ENCODE measurements at regions not wholly inside any gene's neighbourhood (a gene's known extent, or its start where the extent isn't known, plus 50 kb on each side); places are given as distances from the start of the nearest gene placed in this dataset.

- Histone ChIP-seq H3K4me3 (ENCODE audit: low read depth, low read length, poor library complexity, severe bottlenecking) (no peak overlapping the region), H3K36me3 (ENCODE audit: insufficient read depth, low read length, poor library complexity, severe bottlenecking) (no peaks in the 10 kb centered on the region), H3K4me1 (ENCODE audit: insufficient read depth, low read length, poor library complexity, severe bottlenecking) (no peaks in the 10 kb centered on the region), H3K27ac (ENCODE audit: low read depth, low read length, poor library complexity, severe bottlenecking) (no peak overlapping the region), H3K9me3 (ENCODE audit: low read depth, low read length, poor library complexity, severe bottlenecking) (peaks cover 4% of the 10 kb centered on the region), H3K27me3 (replicated peaks; ENCODE audit: insufficient read depth, low read depth, low read length, poor library complexity) (no peaks in the 10 kb centered on the region)
- BruUV-seq (replicated peaks), result no TSS peak
- intact Hi-C loops (cut with micrococcal nuclease; ENCODE audit: unreplicated experiment), result no loop called here
- DNase-seq (ENCODE audit: low spot score), result no peak
- CTCF ChIA-PET, result no interaction called here
- POLR2A ChIA-PET (ENCODE audit: low non-redundant PET), result no interaction called here
- TF ChIP-seq EZH2 (IDR thresholded peaks at IDR 0.05; ENCODE audit: borderline replicate concordance, low read depth, low read length, poor library complexity, severe bottlenecking), result no peak
- TF ChIP-seq, protein P1, sequence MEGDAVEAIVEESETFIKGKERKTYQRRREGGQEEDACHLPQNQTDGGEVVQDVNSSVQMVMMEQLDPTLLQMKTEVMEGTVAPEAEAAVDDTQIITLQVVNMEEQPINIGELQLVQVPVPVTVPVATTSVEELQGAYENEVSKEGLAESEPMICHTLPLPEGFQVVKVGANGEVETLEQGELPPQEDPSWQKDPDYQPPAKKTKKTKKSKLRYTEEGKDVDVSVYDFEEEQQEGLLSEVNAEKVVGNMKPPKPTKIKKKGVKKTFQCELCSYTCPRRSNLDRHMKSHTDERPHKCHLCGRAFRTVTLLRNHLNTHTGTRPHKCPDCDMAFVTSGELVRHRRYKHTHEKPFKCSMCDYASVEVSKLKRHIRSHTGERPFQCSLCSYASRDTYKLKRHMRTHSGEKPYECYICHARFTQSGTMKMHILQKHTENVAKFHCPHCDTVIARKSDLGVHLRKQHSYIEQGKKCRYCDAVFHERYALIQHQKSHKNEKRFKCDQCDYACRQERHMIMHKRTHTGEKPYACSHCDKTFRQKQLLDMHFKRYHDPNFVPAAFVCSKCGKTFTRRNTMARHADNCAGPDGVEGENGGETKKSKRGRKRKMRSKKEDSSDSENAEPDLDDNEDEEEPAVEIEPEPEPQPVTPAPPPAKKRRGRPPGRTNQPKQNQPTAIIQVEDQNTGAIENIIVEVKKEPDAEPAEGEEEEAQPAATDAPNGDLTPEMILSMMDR (conservative IDR thresholded peaks at IDR 0.05; ENCODE audit: low read depth, low read length), result no peak
Observed at GRCh38 chr10:33968983-33969382, 634.5 kb upstream of the NRP1 start.

GRCh38 chr10:33967606-33968120 is 633.2 kb upstream of the NRP1 start:
- CTCF ChIA-PET, result no interaction called here
- POLR2A ChIA-PET (ENCODE audit: low non-redundant PET), result no interaction called here
- TF ChIP-seq, protein P1 (conservative IDR thresholded peaks at IDR 0.05; ENCODE audit: low read depth, low read length), result no peak
- TF ChIP-seq EZH2 (IDR thresholded peaks at IDR 0.05; ENCODE audit: borderline replicate concordance, low read depth, low read length, poor library complexity, severe bottlenecking), result no peak
- intact Hi-C loops (cut with micrococcal nuclease; ENCODE audit: unreplicated experiment), result no loop called here
- Histone ChIP-seq H3K4me3 (ENCODE audit: low read depth, low read length, poor library complexity, severe bottlenecking) (no peak overlapping the region), H3K4me1 (ENCODE audit: insufficient read depth, low read length, poor library complexity, severe bottlenecking) (no peaks in the 10 kb centered on the region), H3K27me3 (replicated peaks; ENCODE audit: insufficient read depth, low read depth, low read length, poor library complexity) (no peaks in the 10 kb centered on the region), H3K36me3 (ENCODE audit: insufficient read depth, low read length, poor library complexity, severe bottlenecking) (no peaks in the 10 kb centered on the region), H3K27ac (ENCODE audit: low read depth, low read length, poor library complexity, severe bottlenecking) (no peak overlapping the region), H3K9me3 (ENCODE audit: low read depth, low read length, poor library complexity, severe bottlenecking) (peaks cover 4% of the 10 kb centered on the region)
- BruUV-seq (replicated peaks), result no TSS peak
- no peak for DNase-seq (ENCODE audit: low spot score)

DNA sequence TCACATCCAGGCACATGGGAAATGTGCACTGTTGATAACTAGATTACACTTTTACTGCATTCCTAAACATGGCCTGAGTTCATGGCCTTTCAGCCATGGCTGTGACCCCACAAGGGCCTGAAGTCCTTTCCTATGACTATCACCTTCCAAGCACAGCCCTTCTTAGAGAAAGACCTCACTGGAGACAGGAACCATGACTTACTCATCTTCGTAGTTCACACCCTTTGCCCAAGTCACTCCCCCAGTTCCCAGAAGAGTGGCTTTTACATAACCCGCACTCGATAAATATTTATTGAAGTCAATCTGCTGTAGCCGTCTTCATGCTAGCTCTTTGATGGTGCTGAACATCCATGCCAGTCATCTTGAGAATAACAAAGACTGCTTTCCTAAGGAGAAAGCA is 632.5 kb upstream of the NRP1 start:
- DNase-seq (ENCODE audit: low spot score), result no peak
- Histone ChIP-seq H3K27me3 (replicated peaks; ENCODE audit: insufficient read depth, low read depth, low read length, poor library complexity) (no peaks in the 10 kb centered on the region), H3K27ac (ENCODE audit: low read depth, low read length, poor library complexity, severe bottlenecking) (no peak overlapping the region), H3K4me3 (ENCODE audit: low read depth, low read length, poor library complexity, severe bottlenecking) (no peak overlapping the region), H3K36me3 (ENCODE audit: insufficient read depth, low read length, poor library complexity, severe bottlenecking) (no peaks in the 10 kb centered on the region), H3K9me3 (ENCODE audit: low read depth, low read length, poor library complexity, severe bottlenecking) (peaks cover 4% of the 10 kb centered on the region), H3K4me1 (ENCODE audit: insufficient read depth, low read length, poor library complexity, severe bottlenecking) (no peaks in the 10 kb centered on the region)
- BruUV-seq (replicated peaks), result no TSS peak
- TF ChIP-seq, protein P1 (conservative IDR thresholded peaks at IDR 0.05; ENCODE audit: low read depth, low read length), result no peak
- TF ChIP-seq EZH2 (IDR thresholded peaks at IDR 0.05; ENCODE audit: borderline replicate concordance, low read depth, low read length, poor library complexity, severe bottlenecking), result no peak
- POLR2A ChIA-PET (ENCODE audit: low non-redundant PET), result no interaction called here
- CTCF ChIA-PET, result no interaction called here
- intact Hi-C loops (cut with micrococcal nuclease; ENCODE audit: unreplicated experiment), result no loop called here
